Midbrain (tissue), 1 donor: ENCODE measurements at regions not wholly inside any gene's neighbourhood (a gene's known extent, or its start where the extent isn't known, plus 50 kb on each side); places are given as distances from the start of the nearest gene placed in this dataset.
"Not testable (repeated sequence)": the region's sequence is repeated elsewhere in the genome, so short reads cannot be mapped to it uniquely, and the experiment has no call there.

ENCODE experiments used
- DNase-seq: peaks from one replicate; lab custom pipeline; 2025; lab: John Stamatoyannopoulos, UW

DNA sequence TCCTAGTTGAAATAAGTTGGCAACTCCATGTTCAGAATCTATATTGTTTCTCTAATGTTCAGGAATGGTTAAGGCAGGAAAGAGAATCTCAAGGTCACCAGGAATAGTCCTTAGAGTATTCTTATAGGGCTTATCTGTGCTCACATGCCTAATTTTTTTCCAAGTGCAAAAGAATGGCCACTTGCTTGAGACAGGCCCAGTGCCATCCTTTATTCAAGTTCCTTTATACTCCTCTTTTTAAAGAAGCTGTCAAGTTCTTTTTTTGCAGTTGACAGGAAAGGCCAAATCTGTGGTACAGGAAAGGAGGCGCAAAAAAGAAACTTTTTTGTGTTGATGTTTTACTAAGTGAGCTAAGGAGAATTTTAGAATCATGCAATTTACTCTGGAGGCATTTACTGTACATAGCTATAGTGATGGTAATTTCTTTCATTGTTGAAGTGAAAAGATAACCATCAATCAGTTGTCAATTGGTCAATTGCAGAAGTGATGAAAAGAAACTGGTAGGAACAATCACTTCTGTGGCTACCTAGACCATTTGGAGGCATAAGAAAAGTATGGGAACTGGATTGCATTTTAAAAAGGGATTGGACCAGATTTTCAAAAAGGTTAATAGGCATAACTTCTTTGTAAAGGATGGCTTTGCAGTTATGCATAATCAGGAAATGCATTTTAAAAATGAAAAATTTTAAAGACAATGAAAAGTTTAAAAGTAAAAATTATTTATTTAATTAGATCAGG is 102.5 kb upstream of the SOX2 start:
- DNase-seq = no peak

- no peak for DNase-seq
Measured at GRCh38 chr3:181604267-181604666, 107.5 kb upstream of the SOX2 start.

DNA sequence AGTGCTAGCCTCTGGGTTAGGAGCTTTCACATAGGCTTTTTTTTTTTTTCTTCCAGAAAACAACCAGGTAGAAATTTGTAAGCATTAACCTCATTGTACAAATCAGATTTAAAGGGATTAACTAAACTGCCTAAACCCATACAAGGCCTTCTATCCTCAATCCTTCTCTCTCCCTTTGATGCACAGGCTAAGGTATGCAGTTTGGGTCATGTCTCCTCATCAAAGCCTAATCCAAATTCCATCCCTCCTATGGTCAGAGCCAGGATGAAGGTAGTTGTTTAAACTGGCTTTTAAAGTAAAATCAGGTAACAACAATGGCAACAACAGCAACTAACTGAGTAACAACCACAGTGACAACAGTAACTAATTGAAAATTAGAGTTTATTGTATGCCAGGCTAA is 115.6 kb upstream of the SOX2 start:
- no peak for DNase-seq

DNA sequence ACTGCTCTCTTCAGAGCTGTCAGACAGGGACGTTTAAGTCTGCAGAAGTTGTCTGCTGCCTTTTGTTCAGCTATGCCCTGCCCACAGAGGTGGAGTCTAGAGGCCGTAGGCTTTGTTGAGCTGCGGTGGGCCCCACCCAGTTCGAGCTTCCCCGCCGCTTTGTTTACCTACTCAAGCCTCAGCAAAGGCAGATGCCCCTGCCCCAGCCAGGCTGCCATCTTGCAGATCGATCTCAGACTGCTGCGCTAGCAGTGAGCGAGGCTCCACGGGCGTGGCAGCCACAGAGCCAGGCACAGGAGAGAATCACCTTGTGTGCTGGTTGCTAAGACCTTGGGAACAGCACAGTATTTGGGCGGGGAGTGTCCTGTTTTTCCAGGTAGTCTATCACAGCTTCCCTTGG is 120.8 kb upstream of the SOX2 start:
- DNase-seq = not testable (repeated sequence)

DNA sequence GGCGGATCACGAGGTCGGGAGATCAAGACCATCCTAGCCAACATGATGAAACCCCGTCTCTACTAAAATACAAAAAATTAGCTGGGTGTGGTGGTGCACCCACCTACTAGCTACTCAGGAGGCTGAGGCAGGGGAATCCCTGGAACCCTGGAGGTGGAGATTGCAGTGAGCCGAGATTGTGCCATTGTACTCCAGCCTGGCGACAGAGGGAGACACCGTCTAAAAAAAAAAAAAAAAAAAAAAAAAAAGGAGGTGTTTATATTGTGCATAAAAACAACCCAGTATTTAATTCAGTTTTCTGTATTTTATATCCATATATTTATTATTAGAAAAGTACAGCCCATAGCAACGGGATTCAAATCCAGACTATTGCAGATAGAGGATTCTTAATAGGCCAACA is 129.1 kb upstream of the SOX2 start:
- no peak for DNase-seq

DNA sequence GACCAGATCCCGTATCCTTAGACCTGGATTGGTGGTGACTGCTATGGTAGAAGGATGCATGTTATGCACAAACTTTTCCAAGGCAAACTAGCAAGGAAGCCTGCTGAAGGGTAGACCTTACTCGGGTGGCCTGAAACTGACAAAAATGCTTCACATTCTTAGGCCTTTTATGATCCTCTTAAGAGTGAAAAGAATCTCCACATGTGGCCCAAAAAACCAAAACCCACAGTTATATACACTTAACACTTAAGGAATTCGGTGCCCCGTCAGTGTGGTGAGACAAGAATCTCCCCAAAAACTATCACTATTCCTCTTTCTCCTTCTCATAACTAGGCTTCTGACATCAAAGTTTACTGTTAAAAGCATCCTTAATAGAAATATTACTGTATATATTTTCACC is 130.1 kb upstream of the SOX2 start:
- DNase-seq = no peak

DNA sequence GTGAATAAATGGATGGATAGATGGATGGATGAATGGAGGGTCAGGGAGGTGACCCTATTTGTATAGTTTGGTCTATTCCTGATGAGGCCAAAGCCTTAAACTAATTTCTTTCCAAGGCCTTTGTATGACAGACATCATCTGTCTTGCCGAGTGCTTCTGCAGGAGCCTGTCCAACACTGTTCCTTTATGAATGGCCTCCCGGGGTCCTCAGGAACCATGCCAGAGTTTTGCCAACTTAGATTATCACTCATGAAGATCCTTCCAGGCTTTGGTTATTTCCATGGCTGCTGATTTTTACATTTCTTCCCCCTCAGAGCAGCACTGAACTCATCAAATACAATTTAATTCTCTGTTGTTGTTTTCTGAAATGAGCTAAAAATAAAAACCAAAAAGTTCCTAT is 133.0 kb upstream of the SOX2 start:
- no peak for DNase-seq

GRCh38 chr3:181572432-181572831 is 139.3 kb upstream of the SOX2 start:
- DNase-seq = no peak

- no peak for DNase-seq
Measured at GRCh38 chr3:181570472-181570871, 141.3 kb upstream of the SOX2 start.

- DNase-seq = no peak
Measured at GRCh38 chr3:181569356-181569940, 142.3 kb upstream of the SOX2 start.

DNA sequence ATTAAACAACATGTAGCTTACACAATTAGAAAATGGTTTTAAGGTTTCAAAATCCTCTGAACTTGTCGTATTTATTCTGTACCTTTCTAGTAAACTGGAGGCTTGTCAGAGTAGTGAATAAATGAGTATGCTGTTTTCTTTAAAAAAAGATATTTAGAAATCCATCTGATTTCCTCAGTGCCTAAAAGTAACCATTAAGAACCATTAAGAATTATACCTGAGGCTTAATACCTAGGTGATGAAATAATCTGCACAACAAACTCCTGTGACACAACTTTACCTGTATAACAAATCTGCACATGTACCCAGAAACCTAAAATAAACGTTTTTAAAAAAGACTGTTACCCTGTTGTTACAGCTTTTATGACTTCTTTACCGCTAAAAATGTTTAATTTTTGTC is 143.0 kb upstream of the SOX2 start:
- no peak for DNase-seq

- DNase-seq = no peak
Measured at GRCh38 chr3:181568248-181568647, 143.5 kb upstream of the SOX2 start.

- DNase-seq = no peak
Measured at GRCh38 chr3:181567311-181568075, 144.2 kb upstream of the SOX2 start.

DNA sequence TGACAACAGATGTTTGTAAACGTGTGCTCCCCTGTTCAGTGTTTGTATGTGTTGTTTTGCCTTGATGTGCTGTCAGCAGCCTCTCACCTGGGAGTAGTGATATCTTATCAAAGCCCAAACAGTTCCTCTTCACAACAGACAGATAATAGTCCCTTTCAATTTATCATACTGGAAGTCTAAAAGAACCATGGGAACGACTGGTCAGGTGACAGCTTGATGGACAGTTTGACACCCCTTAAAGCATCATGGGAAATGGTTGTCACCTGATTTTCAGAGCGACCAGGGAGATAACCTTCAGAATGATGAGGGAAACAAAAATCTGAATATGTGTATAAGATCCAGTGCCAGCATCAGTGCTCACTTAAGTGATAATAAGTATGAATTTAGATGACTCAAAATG is 146.3 kb upstream of the SOX2 start:
- no peak for DNase-seq

DNA sequence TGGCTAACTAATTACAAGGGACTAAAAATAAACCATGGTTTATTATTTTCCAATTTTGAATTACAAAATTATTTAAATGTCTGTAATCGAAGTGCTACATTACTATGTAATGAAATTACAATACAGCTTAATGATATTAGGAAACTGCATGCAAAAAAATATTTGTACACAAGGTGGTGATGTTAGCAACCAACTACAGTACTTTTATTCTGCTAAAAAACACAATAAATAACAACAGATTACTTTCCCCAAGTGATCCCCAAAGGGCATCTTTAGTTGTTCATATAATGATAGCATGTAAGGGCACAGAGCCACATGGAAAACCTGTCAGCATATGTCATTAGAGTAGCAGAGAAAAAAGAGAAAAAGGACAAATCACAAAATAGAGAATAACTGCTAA is 147.5 kb upstream of the SOX2 start:
- DNase-seq = no peak

DNA sequence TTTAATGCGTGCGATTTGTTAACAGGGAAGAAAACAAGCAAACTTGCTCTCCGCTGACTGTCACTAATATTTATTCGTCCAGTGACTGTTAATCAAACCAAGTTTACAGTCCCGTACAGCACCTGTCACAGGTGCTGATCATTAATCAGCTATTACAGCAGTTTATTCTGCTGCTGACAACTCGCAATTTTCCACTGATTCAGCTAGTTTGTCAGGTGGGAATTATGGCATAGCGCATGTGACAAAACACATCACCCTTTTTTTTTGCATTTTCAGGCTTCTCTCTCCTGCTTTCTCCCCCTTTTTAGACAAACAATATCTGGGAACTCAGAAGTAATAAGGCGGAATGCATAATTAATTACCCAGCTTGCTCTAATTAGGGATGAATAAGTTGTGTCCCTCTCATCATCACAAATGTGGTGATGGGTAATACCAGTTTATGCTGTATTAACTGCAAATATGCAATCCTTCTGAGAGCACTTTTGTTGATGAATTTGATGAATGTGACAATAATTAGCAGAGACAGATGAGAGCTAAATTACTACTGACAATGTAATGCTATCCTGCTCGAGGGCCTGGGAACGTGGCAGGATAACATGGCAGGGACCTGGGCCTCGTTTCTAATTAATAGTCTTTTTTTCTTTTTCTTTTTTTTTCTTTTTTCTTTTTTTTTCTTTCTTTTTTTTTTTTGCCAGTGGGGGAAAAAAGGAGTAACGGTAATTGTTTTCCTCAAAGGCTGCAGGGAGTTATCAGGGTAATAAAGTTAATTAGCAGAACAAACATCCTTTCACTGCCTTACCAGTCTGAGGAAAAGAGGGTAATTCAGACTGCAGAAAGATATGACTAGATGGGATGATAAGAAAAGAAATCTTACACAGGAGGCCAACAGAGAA is 150.3 kb upstream of the SOX2 start:
- no peak for DNase-seq

GRCh38 chr3:181558870-181559269 is 152.9 kb upstream of the SOX2 start:
- no peak for DNase-seq

DNA sequence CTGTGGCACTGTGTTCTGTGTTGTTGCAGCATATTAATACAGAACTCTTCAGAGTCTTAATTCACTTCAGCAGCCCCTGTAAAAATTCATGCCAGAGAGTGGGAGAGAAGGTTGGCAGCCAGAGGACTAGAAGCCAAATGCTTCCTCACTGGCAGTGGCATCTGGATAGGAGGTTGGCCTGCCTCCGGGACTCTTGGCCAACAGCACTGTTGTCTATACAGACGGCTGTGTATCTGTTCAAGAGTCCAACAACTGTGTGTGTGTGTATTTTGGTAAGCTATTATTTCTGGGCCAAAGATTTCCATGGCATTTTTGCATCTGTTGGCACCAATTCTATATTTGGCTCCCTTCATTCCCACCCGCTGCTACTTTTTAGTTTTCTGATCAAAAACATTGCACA is 156.0 kb upstream of the SOX2 start:
- no peak for DNase-seq

GRCh38 chr3:181554233-181554765 is 157.4 kb upstream of the SOX2 start:
- no peak for DNase-seq

DNA sequence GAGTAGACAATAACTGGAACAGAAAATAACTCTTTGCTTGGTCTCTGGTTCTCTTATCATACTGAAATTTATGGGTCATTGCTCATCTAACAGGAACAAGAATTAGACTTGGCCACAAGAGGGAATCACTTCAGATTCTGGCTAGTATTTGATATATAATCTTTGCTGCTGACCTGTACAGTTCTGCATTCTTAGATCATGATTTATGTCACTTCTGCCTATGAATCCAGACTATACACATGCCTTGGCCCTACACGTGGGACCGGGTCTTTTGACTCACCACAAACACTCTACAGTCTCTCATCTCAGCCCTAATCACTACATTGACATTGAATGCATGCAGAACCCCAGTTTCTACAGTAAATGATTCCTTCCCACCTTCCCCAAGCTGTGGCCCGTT is 162.5 kb upstream of the SOX2 start:
- no peak for DNase-seq

DNA sequence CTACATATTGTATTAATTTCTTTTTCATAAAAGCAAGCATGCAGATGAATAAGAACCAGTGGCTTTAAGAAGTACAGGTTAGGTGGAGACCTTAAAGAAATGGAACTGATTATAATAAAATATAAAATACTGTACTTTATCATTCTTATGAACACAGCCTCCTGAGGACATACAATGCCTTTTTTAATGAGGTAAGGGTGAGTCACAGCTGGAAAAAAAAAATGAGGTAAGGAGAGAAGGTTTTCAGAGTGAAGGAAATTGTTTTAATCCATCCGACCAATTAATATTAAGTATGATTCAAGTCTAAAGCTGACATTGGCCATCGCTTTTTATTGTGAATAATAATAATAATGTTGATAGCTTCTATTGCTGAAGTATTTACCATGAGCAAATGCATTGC is 170.3 kb upstream of the SOX2 start:
- DNase-seq = no peak

DNA sequence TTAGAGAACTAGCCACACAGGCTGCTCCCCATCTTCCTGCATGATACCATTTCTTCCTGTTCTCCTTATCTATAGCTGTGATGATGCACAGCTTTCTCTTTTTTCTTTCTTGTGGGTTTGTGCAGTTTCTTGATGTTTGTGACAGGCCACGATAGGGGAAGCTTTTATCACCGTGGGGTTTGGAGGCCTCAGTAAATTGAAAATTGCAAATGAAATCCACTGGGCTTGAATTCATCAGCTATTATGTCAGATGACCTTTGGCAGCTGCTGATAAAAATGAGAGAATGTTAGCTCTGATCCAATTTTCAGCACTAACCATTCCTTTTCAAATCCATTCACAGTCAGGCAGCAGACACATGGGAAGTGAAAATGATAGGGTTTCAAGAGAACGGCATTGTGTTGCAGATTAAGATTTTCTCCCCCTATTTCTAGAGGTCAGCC is 176.9 kb upstream of the SOX2 start:
- DNase-seq = no peak
